Dedifferentiated amniotic fluid mesenchymal stem cell (primary cell): ENCODE measurements at regions not wholly inside any gene's neighbourhood (a gene's known extent, or its start where the extent isn't known, plus 50 kb on each side); places are given as distances from the start of the nearest gene placed in this dataset.
A peak's percentile ranks its signal among the peaks of the same experiment; 100 is the strongest.
"Not testable (repeated sequence)": the region's sequence is repeated elsewhere in the genome, so short reads cannot be mapped to it uniquely, and the experiment has no call there.

Experiments
- DNase-seq: peaks from one replicate; pipeline ENCODE4 v3.0.0-alpha.2; 2016; ENCODE audit errors: extremely low spot score

DNA sequence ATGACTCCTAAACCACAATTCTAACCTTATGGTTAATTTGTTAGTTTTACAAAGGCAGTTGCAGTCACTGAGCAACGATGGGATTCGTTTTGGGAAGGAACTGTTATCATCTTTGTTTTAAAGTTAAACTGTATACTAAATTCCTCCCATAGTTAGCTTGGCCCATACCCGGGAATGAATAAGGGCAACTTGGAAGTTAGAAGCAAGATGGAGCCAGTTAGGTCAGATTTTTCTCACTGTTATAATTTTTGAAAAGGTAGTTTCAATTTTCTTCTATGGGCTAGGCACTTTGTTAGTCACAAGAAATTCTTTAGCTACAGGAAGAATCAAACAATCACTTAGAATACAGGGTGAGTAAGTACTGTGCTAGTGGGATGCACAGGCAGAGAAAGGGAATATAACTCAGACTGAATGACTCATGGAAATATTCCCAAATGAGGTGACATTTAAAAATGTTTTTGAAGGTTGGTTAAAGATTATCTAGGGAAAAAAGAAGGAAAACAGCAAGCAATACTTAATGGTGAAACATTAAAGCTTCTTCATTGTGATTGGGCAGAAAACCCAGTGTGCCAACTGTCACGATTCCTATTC is 153.6 kb downstream of the MAGEB17 start:
- no peak for DNase-seq

DNA sequence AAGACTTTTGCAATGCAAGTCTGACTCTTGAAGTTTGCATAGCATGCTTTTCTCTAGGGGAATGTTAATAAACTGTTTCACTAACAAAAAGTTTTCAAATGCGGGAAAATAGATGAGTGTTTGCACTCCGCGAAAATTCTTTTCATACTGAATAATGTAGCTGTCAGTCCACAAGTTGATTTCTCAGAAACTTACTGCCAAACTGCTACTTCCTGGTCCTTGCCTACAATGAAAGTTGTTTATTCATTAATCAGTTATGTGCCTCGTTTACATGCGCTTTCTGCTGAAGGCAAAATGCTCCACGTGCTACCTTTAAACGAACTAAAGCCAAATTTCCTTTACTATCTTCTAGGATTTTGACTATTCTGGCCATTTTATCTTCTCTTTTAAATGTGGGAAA is 166.2 kb downstream of the MAGEB17 start:
- no peak for DNase-seq

DNA sequence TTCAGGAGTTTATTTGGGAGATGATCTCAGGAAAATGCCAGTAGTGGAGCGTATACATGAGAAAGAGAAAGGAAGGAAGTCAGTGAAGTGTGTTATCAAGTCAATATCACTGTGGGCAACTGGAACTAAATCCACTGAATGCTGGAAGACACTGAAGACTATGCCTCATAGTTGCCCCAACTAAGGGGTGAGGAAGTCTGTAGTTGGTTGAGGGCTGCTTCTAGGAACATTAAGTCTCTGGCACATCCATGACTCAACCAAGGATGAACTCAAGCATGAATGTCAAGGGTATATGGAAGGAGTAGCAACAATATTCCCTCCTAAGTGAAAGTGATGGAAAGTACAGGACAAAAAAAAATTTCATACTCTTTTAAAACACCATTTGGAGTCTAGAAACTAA is 167.9 kb downstream of the MAGEB17 start:
- no peak for DNase-seq

DNA sequence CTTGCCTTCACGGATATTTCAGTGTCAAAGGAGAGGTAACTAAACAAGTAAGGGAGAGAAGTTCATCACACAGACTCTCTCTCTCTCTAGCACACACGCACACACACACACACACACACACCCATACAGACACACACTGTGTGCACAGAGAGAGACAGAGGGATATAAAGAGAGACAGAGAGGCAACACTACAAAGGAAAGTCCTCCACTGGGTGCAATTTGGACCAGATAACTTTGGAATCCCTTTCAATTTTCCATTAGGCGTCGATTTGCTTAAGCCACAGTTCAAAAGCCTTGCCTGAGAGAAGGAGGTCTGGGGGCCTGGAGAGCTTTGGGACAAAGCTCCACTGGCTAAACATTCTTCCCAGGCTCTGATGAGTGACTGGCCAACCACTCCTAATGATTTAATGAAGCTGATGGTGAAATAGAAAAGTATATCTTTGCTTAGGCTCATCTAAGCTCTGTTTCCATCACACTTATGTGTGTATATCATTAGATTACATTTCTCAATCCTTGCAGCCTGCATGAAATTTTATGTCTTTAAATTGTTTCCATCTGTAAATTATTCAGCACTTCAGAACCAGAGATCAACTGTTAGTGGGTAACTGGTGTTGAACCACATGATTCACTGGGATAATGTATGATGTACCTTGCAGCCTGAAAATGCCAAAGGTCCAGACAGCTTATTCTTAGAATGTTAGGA is 180.8 kb downstream of the MAGEB17 start:
- no peak for DNase-seq

DNA sequence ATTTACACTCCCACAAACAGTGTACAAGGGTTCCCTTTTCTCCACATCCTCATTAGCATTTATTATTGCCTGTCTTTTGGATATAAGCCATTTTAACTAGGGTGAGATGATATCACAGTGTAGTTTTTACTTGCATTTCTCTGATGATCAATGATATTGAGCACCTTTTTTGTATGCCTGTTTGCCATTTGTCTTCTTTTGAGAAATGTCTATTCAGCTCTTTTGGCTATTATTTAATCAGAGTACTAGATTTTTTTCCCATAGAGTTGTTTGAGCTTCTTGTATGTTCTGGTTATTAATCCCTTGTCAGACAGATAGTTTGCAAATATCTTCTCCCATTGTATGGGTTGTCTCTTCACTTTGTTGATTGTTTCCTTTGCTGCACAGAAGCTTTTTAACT is 190.6 kb downstream of the MAGEB17 start:
- no peak for DNase-seq

DNA sequence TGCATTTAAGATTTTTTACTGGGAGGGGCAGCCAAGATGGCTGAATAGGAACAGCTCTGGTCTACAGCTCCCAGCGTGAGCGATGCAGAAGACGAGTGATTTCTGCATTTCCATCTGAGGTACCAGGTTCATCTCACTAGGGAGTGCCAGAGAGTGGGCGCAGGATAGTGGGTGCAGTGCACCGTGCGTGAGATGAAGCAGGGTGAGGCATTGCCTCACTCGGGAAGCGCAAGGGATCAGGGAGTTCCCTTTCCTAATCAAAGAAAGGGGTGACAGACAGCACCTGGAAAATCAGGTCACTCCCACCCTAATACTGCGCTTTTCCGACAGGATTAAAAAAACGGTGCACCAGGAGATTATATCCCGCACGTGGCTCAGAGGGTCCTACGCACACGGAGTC is 192.8 kb downstream of the MAGEB17 start:
- DNase-seq = not testable (repeated sequence)

DNA sequence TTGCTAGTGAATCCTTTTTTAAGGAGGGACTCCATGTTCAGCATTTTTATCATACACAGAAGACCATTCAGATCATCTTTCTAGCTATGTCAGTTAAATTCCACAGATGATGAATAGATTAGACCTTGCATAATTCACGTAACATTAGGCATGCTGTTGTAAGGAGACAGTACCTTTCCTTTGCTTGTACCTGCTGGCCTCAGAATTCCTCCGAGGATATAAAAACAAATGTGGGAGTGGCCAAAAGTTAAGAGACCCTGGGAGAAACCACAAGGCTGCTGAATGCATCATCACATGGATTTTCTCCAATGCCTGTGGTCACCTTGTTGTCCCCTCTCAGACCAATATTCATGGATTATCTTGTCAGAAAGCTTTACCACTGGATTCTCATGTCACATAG is 201.4 kb downstream of the MAGEB17 start:
- no peak for DNase-seq

DNA sequence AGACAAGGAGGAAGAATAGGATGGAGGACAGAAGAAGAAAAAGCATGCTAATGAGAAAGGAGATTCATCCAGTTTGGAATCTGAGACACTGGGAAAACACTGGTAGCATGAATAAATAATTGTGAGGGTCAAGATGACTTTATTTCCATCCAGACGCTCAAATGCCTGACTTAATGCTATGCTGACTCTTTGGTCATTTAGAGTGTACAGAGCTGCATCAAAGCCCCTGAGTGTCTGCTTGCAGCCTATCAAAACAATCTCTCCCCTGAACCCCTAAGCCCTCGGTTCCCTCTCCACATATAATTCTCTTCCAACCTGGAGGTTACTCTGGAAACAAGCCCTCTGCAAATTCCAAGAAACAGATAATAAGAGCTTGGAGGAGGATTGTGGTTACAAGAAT is 208.8 kb downstream of the MAGEB17 start:
- no peak for DNase-seq

DNA sequence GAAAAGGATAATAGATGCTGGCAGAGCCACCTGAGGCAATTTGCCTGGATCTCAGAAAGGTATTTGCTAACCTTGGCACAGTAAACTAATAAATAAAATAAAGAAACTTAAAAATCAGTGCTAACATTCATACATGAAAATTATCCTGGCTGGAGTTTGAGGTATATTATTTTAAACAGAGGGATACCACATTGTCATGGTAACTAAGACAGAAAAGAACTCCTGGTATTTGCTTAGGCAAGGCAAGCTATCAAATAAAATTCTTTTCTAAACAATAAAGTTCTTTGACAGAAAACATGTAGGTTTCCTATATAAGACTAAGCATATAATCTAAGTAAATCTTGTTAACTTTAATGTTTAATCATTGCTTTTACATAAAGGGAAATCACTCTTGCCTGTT is 218.8 kb downstream of the MAGEB17 start:
- peak; percentile 20 for DNase-seq

DNA sequence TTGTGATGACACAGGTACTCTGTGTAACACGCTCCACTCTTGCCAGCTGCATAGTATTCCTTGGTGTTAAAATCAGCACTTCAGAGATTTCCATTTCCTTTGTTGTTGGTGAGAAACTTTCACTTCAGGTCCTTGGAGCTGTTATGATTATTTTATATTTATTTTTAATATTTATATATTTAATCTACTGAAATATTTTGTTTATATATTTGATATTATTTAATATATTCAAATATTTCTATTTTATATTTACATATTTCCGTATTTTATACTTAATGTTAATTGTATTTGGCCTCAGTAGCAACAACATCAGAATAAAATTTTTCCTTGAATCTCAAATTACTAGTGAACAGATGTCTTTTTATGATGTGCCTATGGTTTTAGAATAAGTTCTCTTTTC is 225.3 kb downstream of the MAGEB17 start:
- DNase-seq = no peak

DNA sequence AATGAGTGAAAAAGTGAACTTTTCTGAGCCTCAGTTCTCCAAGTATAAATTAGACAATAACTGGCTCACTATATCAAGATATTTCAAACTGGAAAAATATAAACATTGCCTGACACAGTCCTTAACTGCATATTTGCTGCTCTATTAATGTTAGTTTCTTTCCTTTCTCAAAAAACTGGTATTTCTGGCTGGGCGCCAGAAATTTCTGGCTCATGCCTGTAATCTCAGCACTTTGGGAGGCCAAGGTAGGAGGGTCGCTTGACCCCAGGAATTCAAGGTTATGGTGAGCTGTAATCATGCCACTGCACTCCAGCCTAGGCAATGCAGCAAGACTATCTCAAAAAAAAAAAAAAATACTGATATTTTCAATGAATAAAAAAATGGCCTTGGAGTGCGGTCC is 227.0 kb downstream of the MAGEB17 start:
- DNase-seq = no peak

DNA sequence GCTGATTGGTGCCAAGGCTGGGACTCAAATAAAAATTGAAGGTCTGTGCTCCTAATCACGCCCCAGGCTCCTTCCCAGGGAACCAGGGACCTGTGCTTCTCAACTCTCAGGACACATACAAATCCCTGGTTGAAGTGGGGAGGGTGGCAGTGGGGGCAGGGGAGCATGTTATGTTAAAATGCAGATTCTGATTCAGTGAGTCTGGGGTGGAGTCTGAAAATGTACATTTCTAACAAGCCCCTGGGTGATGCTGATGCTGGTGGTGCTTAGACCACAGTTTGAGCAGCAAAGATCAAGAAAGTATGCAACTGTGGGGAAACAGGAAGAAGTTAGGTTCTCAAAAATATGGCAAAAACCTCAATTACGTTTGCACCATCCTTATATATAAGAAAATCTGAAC is 236.5 kb downstream of the MAGEB17 start:
- no peak for DNase-seq

DNA sequence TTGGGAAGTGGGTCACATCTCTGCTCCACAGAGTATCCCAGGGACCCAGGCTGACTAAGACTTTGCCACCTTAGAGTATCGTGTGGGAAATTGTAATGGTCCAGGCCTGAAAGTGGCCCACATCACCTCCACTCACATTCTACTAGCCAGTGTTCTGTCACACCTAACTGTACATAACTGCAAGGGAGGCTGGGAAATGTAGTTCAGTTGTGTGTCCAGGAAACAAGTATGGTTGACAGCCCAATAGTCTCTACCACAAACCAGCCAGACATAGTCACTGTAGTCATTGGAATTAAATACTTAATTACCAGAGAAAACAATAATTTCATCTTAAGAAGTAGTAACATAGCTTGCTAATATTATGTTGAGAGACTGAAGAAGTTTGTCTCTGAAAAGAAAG is 233.4 kb upstream of the S100G start:
- no peak for DNase-seq

DNA sequence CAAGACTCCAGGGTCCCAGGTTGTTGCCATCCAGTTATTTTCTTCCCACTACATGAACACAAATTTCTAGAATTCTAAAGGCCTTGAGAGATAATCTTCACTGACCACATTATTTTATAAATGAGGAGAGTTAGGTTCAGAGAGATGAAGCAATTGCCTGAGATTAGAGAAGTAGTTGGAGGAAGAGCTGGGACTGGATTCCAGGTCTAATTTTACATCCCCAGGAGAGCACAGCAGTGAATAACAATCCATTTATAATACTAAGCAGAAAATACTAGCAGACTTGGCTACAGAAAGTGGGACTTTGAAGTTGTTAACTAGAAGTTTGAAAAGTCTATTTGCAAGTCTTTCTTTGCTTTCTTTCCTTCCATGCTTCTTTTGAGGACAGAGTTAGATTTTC is 231.3 kb upstream of the S100G start:
- no peak for DNase-seq

DNA sequence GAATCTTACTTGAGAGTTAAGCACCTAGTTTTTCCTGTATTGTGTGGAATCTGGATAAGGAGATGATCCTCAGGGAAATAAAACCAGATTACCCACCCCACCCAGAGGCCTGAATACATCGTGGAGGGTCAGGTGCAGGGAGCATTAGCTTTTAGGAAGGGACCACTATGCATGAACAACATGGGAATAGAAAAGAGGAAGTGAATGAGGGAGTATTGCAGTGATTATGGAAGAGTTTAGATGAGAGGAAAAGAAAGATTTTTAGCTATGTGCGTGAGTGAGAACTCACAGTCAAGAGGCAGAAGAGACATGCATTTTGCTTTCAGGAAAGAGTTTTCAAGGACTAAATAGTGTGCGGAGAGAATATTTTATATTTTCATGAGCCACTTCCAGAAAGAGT is 222.3 kb upstream of the S100G start:
- no peak for DNase-seq

DNA sequence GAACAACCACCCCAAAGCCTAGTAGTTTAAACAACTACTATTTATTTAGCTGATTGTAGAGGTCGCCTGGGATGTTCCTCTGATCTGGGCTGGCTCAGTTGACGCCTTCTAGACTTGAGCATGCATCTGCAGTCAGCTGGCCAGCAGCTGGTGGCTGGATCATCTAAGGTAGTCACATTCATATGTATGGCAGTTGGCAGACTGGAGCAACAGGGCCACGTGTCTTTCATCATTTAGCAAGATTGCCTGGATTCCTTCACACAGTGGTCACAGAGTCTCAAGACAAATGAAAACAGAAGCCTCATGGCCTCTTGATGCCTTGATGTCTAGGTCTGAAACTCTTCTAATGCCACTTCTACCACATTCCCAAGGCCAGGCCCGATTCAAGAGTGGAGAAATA is 220.6 kb upstream of the S100G start:
- DNase-seq = no peak

DNA sequence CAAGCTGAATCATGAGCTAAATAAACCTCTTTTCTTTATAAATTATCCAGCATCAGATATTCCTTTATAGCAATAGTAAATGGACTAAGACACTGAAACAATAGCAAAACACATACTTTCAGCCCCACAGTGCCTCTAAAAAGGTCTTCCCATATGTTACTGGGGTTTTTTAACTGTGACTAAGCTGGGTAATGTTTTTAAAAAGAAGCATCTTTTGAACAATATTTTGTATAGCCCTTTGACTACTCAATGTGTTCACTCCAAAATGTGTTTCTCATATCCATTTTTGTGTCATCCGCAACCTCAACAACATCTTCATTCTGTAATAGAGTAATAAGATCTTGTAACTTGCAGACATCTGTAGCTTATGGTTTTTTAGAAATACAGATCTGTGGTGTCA is 218.7 kb upstream of the S100G start:
- DNase-seq = no peak

DNA sequence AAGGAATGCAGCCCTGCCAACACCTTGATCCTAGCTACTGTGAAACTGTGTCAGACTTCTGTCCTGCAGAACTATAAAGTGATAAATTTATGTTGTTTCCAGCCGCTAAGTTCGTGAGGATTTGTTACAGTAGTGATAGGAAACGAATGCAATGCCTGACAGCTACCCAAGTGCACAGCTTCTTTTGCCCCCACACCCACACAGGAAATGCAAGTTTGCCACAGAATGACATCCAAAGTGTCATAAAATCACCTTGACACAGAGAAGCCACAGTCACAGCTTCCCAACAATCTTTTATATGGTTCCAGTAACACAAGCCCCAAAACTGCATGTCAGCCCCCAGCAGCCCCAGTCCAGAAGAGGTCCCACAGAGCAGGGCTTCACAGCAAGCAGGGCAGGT is 216.9 kb upstream of the S100G start:
- no peak for DNase-seq

DNA sequence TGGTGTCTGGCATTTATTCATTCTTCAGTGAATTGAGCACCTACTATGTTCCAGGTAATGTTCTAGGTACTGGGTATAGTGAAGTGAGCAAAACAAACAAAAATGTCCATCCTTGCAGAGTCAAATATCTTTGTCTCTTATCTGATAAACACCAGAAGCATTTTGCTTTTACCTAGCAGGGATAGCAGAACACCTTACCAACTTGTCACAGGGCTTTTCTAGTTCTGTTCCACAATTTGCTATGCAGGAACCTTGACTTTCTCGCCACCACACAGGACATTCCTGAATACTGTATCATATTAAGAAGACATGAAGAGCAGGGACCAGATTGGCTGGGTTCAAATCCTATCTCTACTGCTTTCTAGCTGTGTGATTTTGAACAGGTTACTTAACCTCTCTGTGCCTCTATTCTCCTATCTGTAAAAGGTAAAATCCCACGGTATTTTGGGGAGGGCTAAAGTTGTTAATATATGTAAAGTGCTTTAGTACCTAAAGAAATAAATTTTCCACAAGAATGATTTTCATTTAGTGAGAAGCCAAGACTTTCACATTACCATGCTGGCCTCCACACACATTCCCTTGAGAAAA is 214.5 kb upstream of the S100G start:
- DNase-seq = no peak

DNA sequence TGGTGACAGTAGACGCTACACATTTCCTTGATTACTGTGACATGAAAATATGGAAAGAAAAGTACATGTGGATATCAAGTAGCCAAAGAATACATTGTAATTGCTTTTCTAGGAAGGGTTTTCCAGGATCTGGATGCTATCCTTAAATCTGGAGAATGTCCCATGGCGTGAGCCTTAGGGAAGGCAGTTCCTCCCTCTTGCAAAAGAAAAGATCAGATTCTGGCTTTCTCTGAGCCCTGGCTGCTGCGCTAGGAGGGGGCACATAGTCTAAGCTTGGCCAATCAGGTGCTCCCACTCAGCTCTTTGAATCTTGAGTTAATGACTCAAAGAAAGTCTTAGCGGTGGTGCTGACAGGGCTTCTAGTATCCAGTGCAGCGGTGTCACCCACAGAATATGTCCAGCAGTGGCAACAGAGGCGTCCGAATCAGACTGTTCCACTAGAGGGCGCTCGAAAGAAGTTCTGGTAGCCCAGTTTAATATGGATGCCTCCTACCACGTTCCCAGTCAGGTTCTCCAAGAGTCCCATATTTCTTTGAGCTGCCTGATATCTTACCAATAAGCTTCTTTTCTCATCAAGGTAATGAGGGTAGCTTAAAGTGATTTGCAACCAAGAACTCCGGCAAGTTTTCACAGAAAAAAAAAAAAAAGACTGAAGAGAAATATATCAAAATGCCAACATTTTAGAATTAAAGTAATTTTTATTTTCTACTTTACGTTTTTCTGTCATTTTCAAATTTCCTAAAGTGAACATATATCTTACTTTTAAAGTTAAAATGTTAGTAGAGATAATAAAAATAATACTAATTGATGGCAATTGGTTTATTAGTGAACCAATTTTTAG is 213.4 kb upstream of the S100G start:
- DNase-seq = peak; percentile 53

DNA sequence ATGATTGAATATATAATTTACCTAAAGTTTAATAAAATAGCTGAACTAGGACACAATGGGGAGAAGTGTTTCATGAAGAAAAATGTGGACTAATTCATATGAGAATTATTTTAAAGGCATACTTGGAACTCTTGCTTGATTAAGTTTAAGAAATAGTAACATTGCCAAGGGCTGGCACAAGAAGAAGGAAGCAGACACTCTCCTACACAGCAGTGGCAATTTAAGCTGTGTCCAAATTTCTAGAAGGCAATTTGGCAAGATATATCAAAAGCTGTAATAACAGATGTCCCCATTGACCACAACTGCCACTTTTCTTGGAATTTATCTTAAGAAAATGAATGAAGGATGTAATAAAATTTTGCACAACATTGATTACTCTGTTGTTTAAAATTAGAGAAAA is 209.5 kb upstream of the S100G start:
- DNase-seq = no peak

DNA sequence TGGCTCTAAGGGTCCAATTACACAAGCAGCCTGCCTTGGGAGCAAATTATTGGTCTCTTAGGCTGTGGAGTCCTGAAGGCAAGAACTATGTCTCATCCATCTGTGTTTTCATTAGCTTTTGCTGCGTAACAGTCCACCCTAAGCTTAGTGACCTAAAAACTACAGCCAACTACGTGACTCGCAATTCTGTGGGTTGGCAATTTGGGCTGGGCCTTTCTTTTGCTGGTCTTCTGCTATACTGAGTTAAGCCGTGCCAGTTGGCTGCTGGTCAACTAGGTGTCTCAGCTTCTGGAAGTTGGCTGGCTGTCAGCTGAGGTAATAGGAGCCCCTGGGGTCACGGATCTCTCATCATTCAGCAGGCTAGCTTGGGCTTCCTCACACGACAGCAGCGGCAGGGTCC is 205.6 kb upstream of the S100G start:
- DNase-seq = no peak
